WI38 (cell line): ENCODE measurements at regions not wholly inside any gene's neighbourhood (a gene's known extent, or its start where the extent isn't known, plus 50 kb on each side); places are given as distances from the start of the nearest gene placed in this dataset.
"Not testable (repeated sequence)": the region's sequence is repeated elsewhere in the genome, so short reads cannot be mapped to it uniquely, and the experiment has no call there.

Experiments
- H3K4me3 ChIP-seq: 2 replicates; pipeline ENCODE4 v1.5.1; 2011; ENCODE audit warnings: low read depth, mild to moderate bottlenecking, control low read depth, low read length
- TF ChIP-seq, protein P1 (sequence below): IDR thresholded peaks from 2 replicates; pipeline ENCODE4 v1.5.1; 2012; ENCODE audit warnings: low read depth, mild to moderate bottlenecking, control low read depth, low read length

DNA sequence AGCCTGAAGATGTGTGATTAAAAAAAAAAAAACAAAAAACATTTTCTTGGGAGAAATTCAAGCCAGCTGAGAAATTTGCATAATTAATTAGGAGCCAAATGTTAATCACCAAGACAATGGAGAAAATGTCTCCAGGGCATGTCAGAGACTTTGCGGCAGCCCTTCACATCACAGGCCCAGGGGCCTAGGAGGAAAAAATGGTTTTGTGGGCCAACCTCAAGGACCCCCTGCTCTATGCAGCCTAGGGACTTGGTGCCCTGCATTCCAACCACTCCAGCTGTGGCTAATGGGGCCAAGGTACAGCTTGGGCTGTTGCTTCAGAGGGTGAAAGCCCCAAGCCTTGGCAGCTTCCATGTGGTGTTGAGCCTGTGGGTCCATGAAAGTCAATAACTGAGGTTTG is 241.9 kb upstream of the THUMPD2 start:
- H3K4me3 ChIP-seq = no peak overlapping the region
- TF ChIP-seq, protein P1, sequence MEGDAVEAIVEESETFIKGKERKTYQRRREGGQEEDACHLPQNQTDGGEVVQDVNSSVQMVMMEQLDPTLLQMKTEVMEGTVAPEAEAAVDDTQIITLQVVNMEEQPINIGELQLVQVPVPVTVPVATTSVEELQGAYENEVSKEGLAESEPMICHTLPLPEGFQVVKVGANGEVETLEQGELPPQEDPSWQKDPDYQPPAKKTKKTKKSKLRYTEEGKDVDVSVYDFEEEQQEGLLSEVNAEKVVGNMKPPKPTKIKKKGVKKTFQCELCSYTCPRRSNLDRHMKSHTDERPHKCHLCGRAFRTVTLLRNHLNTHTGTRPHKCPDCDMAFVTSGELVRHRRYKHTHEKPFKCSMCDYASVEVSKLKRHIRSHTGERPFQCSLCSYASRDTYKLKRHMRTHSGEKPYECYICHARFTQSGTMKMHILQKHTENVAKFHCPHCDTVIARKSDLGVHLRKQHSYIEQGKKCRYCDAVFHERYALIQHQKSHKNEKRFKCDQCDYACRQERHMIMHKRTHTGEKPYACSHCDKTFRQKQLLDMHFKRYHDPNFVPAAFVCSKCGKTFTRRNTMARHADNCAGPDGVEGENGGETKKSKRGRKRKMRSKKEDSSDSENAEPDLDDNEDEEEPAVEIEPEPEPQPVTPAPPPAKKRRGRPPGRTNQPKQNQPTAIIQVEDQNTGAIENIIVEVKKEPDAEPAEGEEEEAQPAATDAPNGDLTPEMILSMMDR = no peak

DNA sequence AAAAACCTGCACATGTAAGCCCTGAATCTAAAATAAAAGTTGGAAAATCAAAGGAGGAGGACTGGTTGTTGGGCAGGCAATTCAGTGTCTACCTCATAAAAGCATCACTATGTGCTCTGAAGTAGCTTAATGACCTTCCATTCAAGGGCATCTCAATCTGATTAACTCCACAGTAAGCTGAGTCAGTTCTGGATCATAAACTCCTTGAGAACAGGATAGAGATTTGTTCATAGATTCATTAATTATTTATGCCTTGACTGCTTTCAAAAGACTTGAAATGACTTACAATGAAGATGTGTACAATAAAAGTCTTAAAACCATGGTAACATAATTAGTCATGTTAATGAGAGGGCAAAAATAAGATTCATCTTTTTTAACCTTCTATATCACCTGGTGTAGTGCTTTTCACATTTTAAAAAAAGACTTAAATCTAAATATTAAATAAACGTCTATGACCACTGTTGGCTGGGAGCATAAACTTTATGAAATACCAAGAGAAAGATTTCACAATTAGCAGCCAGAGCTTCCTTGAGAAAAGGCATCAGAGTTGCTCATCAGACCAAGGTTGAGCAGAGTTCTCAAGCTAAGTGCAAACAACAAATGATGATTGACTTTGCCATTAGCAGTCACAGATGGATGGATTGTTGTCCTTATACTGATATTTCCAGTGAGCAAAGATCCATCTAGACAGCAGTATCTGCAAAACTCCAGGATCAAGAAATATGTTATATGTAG is 237.3 kb upstream of the THUMPD2 start:
- TF ChIP-seq, protein P1 = no peak
- H3K4me3 ChIP-seq = no peak overlapping the region

GRCh38 chr2:40013962-40014361 is 234.9 kb upstream of the THUMPD2 start:
- H3K4me3 ChIP-seq = not testable (repeated sequence)

DNA sequence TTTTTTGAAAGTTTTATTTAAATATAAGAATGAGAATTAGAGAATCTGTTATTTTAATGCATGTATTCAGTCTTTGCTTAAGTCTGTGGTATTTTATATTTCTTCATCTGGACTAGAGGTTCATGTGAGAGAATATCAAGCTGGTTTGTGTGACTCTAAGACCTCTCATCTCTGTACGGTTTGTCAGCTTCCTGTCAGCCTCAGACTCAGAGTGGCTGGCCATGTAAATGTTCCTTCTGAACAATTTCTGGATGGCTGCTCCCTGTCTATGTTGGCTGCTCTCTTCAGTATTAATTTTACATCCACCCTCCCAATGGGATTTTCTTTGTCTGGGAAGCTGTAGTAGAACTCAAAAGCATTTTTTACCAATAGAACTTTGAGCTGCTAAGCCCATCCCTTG is 225.3 kb upstream of the THUMPD2 start:
- no peak overlapping the region for H3K4me3 ChIP-seq
- TF ChIP-seq, protein P1 = no peak

DNA sequence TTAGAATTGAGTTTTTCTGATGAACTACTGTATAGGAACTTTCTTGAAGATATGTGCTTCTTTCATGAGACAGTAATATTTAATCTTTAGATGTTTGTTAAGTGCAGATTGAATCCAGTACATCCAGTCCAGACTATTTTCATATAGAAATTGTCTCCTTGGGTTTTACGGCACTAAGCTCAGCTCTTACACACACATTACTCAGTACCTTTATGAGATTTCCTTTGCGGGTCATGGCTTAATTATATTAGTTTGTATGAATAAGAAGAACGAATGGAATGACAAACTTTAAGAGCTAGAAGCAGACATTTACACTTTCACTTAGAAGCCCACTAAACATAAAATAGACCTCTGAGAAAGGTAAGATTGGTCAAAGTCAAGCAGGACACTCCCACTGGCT is 223.3 kb upstream of the THUMPD2 start:
- no peak overlapping the region for H3K4me3 ChIP-seq
- TF ChIP-seq, protein P1 = no peak

- TF ChIP-seq, protein P1 = no peak
- H3K4me3 ChIP-seq = no peak overlapping the region
These were observed 220.8 kb upstream of the THUMPD2 start for GRCh38 chr2:39999864-40000263.

DNA sequence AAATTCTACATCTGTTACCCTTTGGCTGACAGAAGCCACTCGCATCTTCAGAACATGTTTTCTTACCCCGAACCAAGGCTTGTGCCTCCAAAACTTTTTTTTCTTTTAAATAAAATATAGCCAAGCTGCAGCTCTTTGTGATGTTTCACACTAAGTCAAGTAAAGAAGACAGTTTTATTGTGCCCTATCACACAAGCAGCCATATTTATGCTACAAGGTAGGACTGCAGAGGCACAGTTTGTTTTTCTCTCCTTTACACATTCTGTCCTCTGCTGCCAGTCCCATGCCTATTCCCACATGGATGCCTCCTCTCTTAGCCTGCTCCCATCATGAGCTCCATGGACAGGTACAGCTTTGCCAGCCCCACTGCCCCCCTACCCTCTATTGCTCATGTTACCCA is 219.6 kb upstream of the THUMPD2 start:
- TF ChIP-seq, protein P1 = no peak
- H3K4me3 ChIP-seq = no peak overlapping the region

DNA sequence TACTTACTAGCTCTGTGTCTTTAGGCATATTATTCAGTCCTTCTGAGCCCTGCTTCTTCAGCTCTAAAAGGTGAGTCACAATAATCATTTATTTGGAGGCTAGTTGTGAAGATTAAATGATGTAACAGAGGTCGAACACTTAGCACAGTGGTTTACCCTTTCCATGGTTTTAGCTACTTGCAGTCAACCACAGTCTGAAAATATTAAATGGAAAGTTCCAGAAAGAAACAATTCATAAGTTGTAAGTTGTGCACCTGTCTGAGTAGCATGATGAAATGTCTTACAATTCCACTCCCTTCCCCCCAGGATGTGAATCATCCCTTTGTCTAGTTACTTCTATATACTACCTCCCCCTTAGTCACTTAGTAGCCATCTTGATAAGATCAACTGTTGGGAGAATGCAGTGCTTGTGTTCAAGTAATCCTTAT is 217.6 kb upstream of the THUMPD2 start:
- H3K4me3 ChIP-seq = no peak overlapping the region
- TF ChIP-seq, protein P1 = no peak
